Heart left ventricle (tissue), 16 donors: ENCODE measurements at regions not wholly inside any gene's neighbourhood (a gene's known extent, or its start where the extent isn't known, plus 50 kb on each side); places are given as distances from the start of the nearest gene placed in this dataset.
"Not testable (repeated sequence)": the region's sequence is repeated elsewhere in the genome, so short reads cannot be mapped to it uniquely, and the experiment has no call there.

Source experiments
- ATAC-seq, 4 donors: fragments of 200-7000 bp; cut with Tn5 transposase; one replicate each; pipeline ENCODE4 v1.9.1; 2020 to 2022; ENCODE audit warnings: moderate library complexity in 4 of 4, mild to moderate bottlenecking in 3 of 4, moderate number of reproducible peaks in 1 of 4
- DNase-seq, 5 donors: peaks; one replicate each; pipeline ENCODE4 v3.0.0-alpha.2; 2020
- H3K27ac ChIP-seq, 12 donors: fragments of 200-600 bp; sonication (generic) in 4 of 12; one replicate each; pipeline versions ENCODE4 v1.5.0 to v1.8.0; 2016 to 2022; ENCODE audit warnings: mild to moderate bottlenecking in 2 of 12
- H3K27me3 ChIP-seq, 9 donors: fragments of 200-600 bp; sonication (generic) in 2 of 9; one replicate each; pipeline versions ENCODE4 v1.5.1 to v1.8.0; 2016 to 2022; ENCODE audit warnings: mild to moderate bottlenecking in 3 of 9
- H3K36me3 ChIP-seq, 9 donors: fragments of 200-600 bp; sonication (generic) in 2 of 9; one replicate each; pipeline versions ENCODE4 v1.5.0 to v1.8.0; 2018 to 2022; ENCODE audit warnings: mild to moderate bottlenecking in 2 of 9
- H3K4me1 ChIP-seq, 12 donors: fragments of 200-600 bp; sonication (generic) in 4 of 12; one replicate each; pipeline versions ENCODE4 v1.5.0 to v1.8.0; 2016 to 2022; ENCODE audit warnings: mild to moderate bottlenecking in 3 of 12
- H3K4me3 ChIP-seq, 12 donors: fragments of 200-600 bp; sonication (generic) in 4 of 12; one replicate each; pipeline versions ENCODE4 v1.5.0 to v1.8.0; 2017 to 2022; ENCODE audit warnings: mild to moderate bottlenecking in 9 of 12, moderate library complexity in 4 of 12
- H3K9me3 ChIP-seq, 12 donors: fragments of 200-600 bp; sonication (generic) in 4 of 12; one replicate each; pipeline versions ENCODE4 v1.5.0 to v1.8.0; 2016 to 2022; ENCODE audit warnings: mild to moderate bottlenecking in 1 of 12
- POLR2A ChIP-seq, 2 donors: fragments of 450-650 bp; IDR thresholded peaks; one replicate each; pipeline ENCODE4 v1.6.1; 2017; ENCODE audit warnings: antibody characterized with exemption in 2 of 2, mild to moderate bottlenecking in 2 of 2, moderate library complexity in 2 of 2
- WGBS, 4 donors: extraction: QIAGEN DNeasy Blood & Tissue Kit in 2 of 4; methylation state at CpG; one replicate each; pipeline versions ENCODE4 v1.1.5 to v1.1.7; 2013 to 2018; 5-methylcytosine and 5-hydroxymethylcytosine counted together
- intact Hi-C, 10 donors: fragments of 100-400 bp; cut with DNase I; formaldehyde crosslinking; loops; one replicate each; pipeline versions ENCODE4 v1.11.1 to v1.14.2; 2022
- TF ChIP-seq, protein P1 (sequence below), 12 donors: fragments of 200-600 bp; sonication (generic) in 4 of 12; IDR thresholded peaks; one replicate each; pipeline versions ENCODE4 v1.5.0 to v1.8.0; 2018 to 2022; ENCODE audit warnings: antibody characterized with exemption in 12 of 12, mild to moderate bottlenecking in 5 of 12
- donor health status: ischemic (EF 13 %, LVEDD 7.1; RV severe dilation, severe dysfunction).
- donor health status: healthy with polysubstance abuse.
- donor health status: DM: no; HTN: yes; CAD: no.
- donor health status: DM: no; HTN: no; CAD: no.
- donor health status: ischemic (EF 25% LVEDD 6.9; RV normal size, moderate dysfunction).
- donor health status: ischemic (EF 25% LVEDD 5.7; RV mildly dilated, moderate dysfunction).
- donor health status: healthy.
- donor health status: DM: yes; HTN: yes; CAD: no.
- donor health status: ischemic (EF 35%, LVEDD 5.7; RV mildly dilated, moderate dysfunction).
- donor health status: nonischemic (EF 11% LVEDD 7.7; RV severe dilation, severe dysfunction).
- donor health status: DM: yes; HTN: yes; CAD: no.
- donor health status: PGD.
- donor health status: ischemic (EF 29% LVEDD 5.4; RV normal size, mild dysfunction).
- donor health status: nonischemic (EF 23%, LVEDD 6.1; RV moderate dilation, normal function).

DNA sequence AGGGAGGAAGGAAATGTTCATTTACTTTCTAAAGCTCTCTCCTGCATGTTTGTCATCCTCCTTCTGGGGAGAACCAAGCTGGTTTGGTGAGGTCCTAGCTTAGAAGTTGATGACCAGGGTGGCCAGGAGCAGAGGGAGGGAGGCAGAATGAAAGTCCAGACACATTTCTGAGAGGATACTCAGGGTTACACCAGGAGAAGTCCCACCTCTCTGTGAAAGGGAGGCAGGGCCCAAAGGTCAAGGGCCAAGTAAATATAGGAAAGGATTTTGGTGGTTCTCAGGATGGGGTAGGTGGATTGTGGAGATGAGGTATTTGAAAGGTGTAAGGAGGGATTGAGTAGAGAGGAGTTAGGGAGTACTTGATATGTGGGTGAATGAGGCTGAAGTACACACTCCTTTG lies 58.0 kb upstream of the FBXO11 start:
- ATAC-seq (no peak), DNase-seq (no peak)
- peaks cover 0 to 3% (median 0%) of the 10 kb centered on the region in 9 donors for H3K27me3 ChIP-seq

DNA sequence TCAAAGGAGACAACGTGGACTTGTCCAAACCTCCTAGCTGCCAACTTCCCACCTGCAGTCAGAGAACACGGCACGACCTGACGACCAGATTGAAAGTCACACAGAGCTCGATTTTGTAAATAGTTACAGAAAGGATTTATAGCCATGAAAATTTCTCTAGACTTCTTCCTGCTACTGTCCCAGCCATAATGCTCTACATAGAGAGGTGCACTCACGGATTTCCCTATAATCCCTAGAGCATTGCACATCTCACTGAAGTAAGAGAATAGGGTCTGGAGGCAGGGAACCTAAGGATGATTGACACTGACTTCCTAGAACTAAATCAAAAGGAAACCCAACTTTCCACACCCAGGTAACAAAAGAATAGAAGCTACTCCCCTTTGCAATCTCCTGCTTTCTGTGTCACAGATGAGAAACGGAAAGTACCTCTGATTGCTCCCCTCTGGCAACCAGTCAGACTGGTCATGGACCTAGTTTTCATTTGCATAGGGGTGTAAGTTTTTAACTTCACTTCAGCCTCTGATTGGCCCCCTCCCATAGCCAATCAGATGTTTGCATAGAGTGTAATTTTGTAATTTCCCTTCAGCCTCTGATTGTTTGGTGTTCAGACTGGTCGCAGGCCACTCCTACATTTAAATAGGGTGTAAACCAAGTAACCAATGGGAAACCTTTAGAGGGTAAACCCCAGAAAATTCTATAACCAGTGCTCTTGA lies 58.6 kb upstream of the FBXO11 start:
- H3K27ac ChIP-seq = no peak overlapping the region
- H3K4me3 ChIP-seq = no peak overlapping the region
- intact Hi-C loops = no loop called here
- H3K36me3 ChIP-seq = no peaks in the 10 kb centered on the region
- ATAC-seq = no peak
- no peaks in the 10 kb centered on the region for H3K9me3 ChIP-seq
- TF ChIP-seq, protein P1, sequence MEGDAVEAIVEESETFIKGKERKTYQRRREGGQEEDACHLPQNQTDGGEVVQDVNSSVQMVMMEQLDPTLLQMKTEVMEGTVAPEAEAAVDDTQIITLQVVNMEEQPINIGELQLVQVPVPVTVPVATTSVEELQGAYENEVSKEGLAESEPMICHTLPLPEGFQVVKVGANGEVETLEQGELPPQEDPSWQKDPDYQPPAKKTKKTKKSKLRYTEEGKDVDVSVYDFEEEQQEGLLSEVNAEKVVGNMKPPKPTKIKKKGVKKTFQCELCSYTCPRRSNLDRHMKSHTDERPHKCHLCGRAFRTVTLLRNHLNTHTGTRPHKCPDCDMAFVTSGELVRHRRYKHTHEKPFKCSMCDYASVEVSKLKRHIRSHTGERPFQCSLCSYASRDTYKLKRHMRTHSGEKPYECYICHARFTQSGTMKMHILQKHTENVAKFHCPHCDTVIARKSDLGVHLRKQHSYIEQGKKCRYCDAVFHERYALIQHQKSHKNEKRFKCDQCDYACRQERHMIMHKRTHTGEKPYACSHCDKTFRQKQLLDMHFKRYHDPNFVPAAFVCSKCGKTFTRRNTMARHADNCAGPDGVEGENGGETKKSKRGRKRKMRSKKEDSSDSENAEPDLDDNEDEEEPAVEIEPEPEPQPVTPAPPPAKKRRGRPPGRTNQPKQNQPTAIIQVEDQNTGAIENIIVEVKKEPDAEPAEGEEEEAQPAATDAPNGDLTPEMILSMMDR (IDR thresholded peaks at IDR 0.05) = no peak
- no peak for TF ChIP-seq POLR2A (IDR thresholded peaks at IDR 0.05)
- peaks cover 0 to 5% (median 0%) of the 10 kb centered on the region in 9 donors for H3K27me3 ChIP-seq
- WGBS, 4 donors = 80 to 90% (median 85%) methylated on average over 8 of the region's 8 CpGs
- no peaks in the 10 kb centered on the region for H3K4me1 ChIP-seq
- DNase-seq = no peak

More for the DNA sequence above, 58.0 kb upstream of the FBXO11 start:
- H3K27ac ChIP-seq = no peak overlapping the region
- no peaks in the 10 kb centered on the region for H3K4me1 ChIP-seq
- no peaks in the 10 kb centered on the region for H3K36me3 ChIP-seq
- intact Hi-C loops = no loop called here
- TF ChIP-seq POLR2A (IDR thresholded peaks at IDR 0.05) = no peak
- TF ChIP-seq, protein P1 (IDR thresholded peaks at IDR 0.05) = no peak
- no peaks in the 10 kb centered on the region for H3K9me3 ChIP-seq
- no peak overlapping the region for H3K4me3 ChIP-seq

DNA sequence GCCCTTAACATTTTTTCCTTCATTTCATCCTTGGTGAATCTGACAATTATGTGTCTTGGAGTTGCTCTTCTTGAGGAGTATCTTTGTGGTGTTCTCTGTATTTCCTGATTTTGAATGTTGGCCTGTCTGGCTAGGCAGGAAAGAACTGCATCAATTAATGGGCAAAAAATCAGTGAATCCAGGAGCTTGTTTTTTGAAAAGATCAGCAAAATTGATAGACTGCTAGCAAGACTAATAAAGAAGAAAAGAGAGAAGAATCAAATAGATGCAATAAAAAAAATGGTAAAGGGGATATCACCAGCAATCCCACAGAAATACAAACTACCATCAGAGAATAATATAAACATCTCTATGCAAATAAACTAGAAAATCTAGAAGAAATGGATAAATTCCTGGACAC lies 70.4 kb upstream of the FBXO11 start:
- H3K36me3 ChIP-seq, H3K27ac ChIP-seq, H3K9me3 ChIP-seq, H3K4me3 ChIP-seq, ATAC-seq, intact Hi-C loops, DNase-seq, H3K4me1 ChIP-seq, H3K27me3 ChIP-seq: not testable (repeated sequence)

- DNase-seq (no peak), ATAC-seq (peak in 2 of 4 donors; percentile 45 to 69)
- no peak overlapping the region for H3K27ac ChIP-seq
- TF ChIP-seq, protein P1 (IDR thresholded peaks at IDR 0.05) = no peak
- no peak for TF ChIP-seq POLR2A (IDR thresholded peaks at IDR 0.05)
- no peaks in the 10 kb centered on the region for H3K36me3 ChIP-seq
- H3K27me3 ChIP-seq = peaks cover 0 to 3% (median 0%) of the 10 kb centered on the region in 9 donors
- no peaks in the 10 kb centered on the region for H3K9me3 ChIP-seq
- no peak overlapping the region for H3K4me3 ChIP-seq
- intact Hi-C loops = no loop called here
- peaks cover 0 to 4% (median 0%) of the 10 kb centered on the region in 12 donors for H3K4me1 ChIP-seq
Observed at GRCh38 chr2:47984041-47984440, 77.7 kb upstream of the FBXO11 start.

DNA sequence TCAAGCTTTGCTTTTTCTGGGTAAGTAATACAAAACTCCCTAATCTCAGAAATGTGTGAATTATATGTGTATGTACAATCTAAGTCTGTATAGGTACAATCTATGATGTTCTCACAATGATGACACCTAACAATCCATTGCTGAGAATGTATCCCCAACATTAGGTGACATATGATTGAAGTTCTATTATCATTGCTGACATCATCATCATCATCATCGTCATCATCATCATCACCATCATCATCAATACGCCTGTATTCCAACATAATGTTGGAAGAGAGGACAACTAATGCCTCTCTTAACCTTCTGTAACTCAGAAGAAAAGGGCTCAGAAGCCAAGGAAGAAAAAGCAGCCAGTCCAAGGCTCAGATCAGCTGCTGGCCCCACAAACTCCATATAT lies 84.2 kb upstream of the FBXO11 start:
- WGBS, 4 donors = 89 to 96% (median 96%) methylated on average over 2 of the region's 2 CpGs
- no peaks in the 10 kb centered on the region for H3K9me3 ChIP-seq
- H3K4me3 ChIP-seq = no peak overlapping the region
- ATAC-seq = no peak
- peaks cover 0 to 3% (median 0%) of the 10 kb centered on the region in 9 donors for H3K27me3 ChIP-seq
- intact Hi-C loops = no loop called here
- DNase-seq = no peak
- no peaks in the 10 kb centered on the region for H3K36me3 ChIP-seq
- H3K4me1 ChIP-seq = no peaks in the 10 kb centered on the region
- H3K27ac ChIP-seq = no peak overlapping the region
- TF ChIP-seq, protein P1 (IDR thresholded peaks at IDR 0.05) = no peak
- no peak for TF ChIP-seq POLR2A (IDR thresholded peaks at IDR 0.05)
